ENCODE measurements at regions not wholly inside any gene's neighbourhood (a gene's known extent, or its start where the extent isn't known, plus 50 kb on each side); places are given as distances from the start of the nearest gene placed in this dataset.

DNA sequence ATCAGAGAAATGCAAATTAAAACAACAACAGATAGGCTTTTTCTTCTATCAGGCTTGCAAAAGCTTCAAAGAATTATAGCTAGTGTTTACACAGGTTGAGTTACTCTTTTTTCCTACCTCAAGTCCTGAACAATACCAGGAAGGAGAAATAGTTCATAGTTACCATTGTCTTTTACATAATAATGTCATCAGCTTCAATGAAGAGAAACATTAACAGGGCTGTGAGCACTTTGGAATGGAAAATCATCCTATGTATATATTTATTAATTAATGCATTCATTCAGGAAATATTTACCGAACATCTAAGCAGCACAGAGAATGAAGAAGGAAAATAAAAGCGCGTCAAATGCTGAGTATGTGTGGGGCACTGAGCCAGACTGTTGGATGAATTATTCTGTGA lies 197.3 kb downstream of the ZBTB18 start:
- no peak for TF ChIP-seq POLR2A (IDR thresholded peaks at IDR 0.05; ENCODE audit: low read length)
- no peak for TF ChIP-seq GATA1 (IDR thresholded peaks at IDR 0.05; ENCODE audit: low read depth, low read length)

Measured in erythroblast (primary cell).